Heart left ventricle (tissue), 16 donors: ENCODE measurements at regions not wholly inside any gene's neighbourhood (a gene's known extent, or its start where the extent isn't known, plus 50 kb on each side); places are given as distances from the start of the nearest gene placed in this dataset.

Experiments
- ATAC-seq, 4 donors: fragments of 200-7000 bp; cut with Tn5 transposase; one replicate each; pipeline ENCODE4 v1.9.1; 2020 to 2022; ENCODE audit warnings: moderate library complexity in 4 of 4, mild to moderate bottlenecking in 3 of 4, moderate number of reproducible peaks in 1 of 4
- DNase-seq, 5 donors: peaks; one replicate each; pipeline ENCODE4 v3.0.0-alpha.2; 2020
- H3K27ac ChIP-seq, 12 donors: fragments of 200-600 bp; sonication (generic) in 4 of 12; one replicate each; pipeline versions ENCODE4 v1.5.0 to v1.8.0; 2016 to 2022; ENCODE audit warnings: mild to moderate bottlenecking in 2 of 12
- H3K27me3 ChIP-seq, 9 donors: fragments of 200-600 bp; sonication (generic) in 2 of 9; one replicate each; pipeline versions ENCODE4 v1.5.1 to v1.8.0; 2016 to 2022; ENCODE audit warnings: mild to moderate bottlenecking in 3 of 9
- H3K36me3 ChIP-seq, 9 donors: fragments of 200-600 bp; sonication (generic) in 2 of 9; one replicate each; pipeline versions ENCODE4 v1.5.0 to v1.8.0; 2018 to 2022; ENCODE audit warnings: mild to moderate bottlenecking in 2 of 9
- H3K4me1 ChIP-seq, 12 donors: fragments of 200-600 bp; sonication (generic) in 4 of 12; one replicate each; pipeline versions ENCODE4 v1.5.0 to v1.8.0; 2016 to 2022; ENCODE audit warnings: mild to moderate bottlenecking in 3 of 12
- H3K4me3 ChIP-seq, 12 donors: fragments of 200-600 bp; sonication (generic) in 4 of 12; one replicate each; pipeline versions ENCODE4 v1.5.0 to v1.8.0; 2017 to 2022; ENCODE audit warnings: mild to moderate bottlenecking in 9 of 12, moderate library complexity in 4 of 12
- H3K9me3 ChIP-seq, 12 donors: fragments of 200-600 bp; sonication (generic) in 4 of 12; one replicate each; pipeline versions ENCODE4 v1.5.0 to v1.8.0; 2016 to 2022; ENCODE audit warnings: mild to moderate bottlenecking in 1 of 12
- POLR2A ChIP-seq, 2 donors: fragments of 450-650 bp; IDR thresholded peaks; one replicate each; pipeline ENCODE4 v1.6.1; 2017; ENCODE audit warnings: antibody characterized with exemption in 2 of 2, mild to moderate bottlenecking in 2 of 2, moderate library complexity in 2 of 2
- WGBS, 4 donors: extraction: QIAGEN DNeasy Blood & Tissue Kit in 2 of 4; methylation state at CpG; one replicate each; pipeline versions ENCODE4 v1.1.5 to v1.1.7; 2013 to 2018; 5-methylcytosine and 5-hydroxymethylcytosine counted together
- intact Hi-C, 10 donors: fragments of 100-400 bp; cut with DNase I; formaldehyde crosslinking; loops; one replicate each; pipeline versions ENCODE4 v1.11.1 to v1.14.2; 2022
- TF ChIP-seq, protein P1 (sequence below), 12 donors: fragments of 200-600 bp; sonication (generic) in 4 of 12; IDR thresholded peaks; one replicate each; pipeline versions ENCODE4 v1.5.0 to v1.8.0; 2018 to 2022; ENCODE audit warnings: antibody characterized with exemption in 12 of 12, mild to moderate bottlenecking in 5 of 12
- donor health status: ischemic (EF 13 %, LVEDD 7.1; RV severe dilation, severe dysfunction).
- donor health status: healthy with polysubstance abuse.
- donor health status: DM: no; HTN: yes; CAD: no.
- donor health status: DM: no; HTN: no; CAD: no.
- donor health status: ischemic (EF 25% LVEDD 6.9; RV normal size, moderate dysfunction).
- donor health status: ischemic (EF 25% LVEDD 5.7; RV mildly dilated, moderate dysfunction).
- donor health status: healthy.
- donor health status: DM: yes; HTN: yes; CAD: no.
- donor health status: ischemic (EF 35%, LVEDD 5.7; RV mildly dilated, moderate dysfunction).
- donor health status: nonischemic (EF 11% LVEDD 7.7; RV severe dilation, severe dysfunction).
- donor health status: DM: yes; HTN: yes; CAD: no.
- donor health status: PGD.
- donor health status: ischemic (EF 29% LVEDD 5.4; RV normal size, mild dysfunction).
- donor health status: nonischemic (EF 23%, LVEDD 6.1; RV moderate dilation, normal function).

DNA sequence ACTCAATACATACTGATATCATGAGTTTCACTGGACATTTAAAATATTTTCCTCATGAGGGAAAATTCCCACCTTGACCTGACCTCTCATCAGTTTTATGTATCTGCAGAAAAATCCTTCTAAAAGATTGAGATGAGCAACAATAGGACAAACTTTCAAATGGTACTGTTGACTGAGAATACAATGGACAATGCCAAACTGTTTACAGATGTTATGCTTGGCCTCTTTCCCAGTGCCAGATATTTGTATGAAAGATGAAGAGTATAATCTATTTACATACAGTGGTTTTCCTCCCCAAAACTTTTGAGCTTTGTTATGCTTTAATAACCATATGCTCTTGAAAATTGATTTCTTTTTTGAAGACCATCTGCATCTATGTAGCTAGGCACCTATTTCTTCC lies 245.1 kb upstream of the RSPO3 start:
- no peaks in the 10 kb centered on the region for H3K9me3 ChIP-seq
- H3K4me3 ChIP-seq, result no peak overlapping the region
- no peaks in the 10 kb centered on the region for H3K27me3 ChIP-seq
- H3K27ac ChIP-seq, result no peak overlapping the region
- ATAC-seq (no peak), DNase-seq (no peak)
- no peak for TF ChIP-seq POLR2A (IDR thresholded peaks at IDR 0.05)
- TF ChIP-seq, protein P1, sequence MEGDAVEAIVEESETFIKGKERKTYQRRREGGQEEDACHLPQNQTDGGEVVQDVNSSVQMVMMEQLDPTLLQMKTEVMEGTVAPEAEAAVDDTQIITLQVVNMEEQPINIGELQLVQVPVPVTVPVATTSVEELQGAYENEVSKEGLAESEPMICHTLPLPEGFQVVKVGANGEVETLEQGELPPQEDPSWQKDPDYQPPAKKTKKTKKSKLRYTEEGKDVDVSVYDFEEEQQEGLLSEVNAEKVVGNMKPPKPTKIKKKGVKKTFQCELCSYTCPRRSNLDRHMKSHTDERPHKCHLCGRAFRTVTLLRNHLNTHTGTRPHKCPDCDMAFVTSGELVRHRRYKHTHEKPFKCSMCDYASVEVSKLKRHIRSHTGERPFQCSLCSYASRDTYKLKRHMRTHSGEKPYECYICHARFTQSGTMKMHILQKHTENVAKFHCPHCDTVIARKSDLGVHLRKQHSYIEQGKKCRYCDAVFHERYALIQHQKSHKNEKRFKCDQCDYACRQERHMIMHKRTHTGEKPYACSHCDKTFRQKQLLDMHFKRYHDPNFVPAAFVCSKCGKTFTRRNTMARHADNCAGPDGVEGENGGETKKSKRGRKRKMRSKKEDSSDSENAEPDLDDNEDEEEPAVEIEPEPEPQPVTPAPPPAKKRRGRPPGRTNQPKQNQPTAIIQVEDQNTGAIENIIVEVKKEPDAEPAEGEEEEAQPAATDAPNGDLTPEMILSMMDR (IDR thresholded peaks at IDR 0.05), result no peak
- H3K36me3 ChIP-seq, result no peaks in the 10 kb centered on the region
- H3K4me1 ChIP-seq, result no peaks in the 10 kb centered on the region
- intact Hi-C loops, result no loop called here

DNA sequence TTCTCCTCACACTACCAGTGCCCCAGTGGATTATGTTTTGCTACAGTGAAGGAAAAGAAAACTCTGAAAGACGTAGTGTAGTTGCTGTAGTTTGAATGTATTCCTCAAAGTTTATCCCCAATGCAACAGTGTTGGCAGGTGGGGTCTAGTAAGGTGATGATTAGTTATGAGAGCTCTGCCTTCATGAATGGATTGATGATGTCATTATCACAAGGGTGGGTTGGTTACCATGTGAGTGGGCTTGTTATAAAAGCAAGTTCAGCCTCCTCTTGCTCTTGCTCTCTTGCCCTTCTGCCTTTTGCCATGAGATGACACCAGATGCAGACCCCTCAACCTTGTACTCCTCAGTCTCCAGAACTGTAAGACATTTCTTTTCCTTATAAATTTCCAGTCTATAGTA lies 244.7 kb upstream of the RSPO3 start:
- Histone ChIP-seq H3K27ac (no peak overlapping the region), H3K4me3 (no peak overlapping the region), H3K27me3 (no peaks in the 10 kb centered on the region), H3K9me3 (no peaks in the 10 kb centered on the region), H3K36me3 (no peaks in the 10 kb centered on the region), H3K4me1 (no peaks in the 10 kb centered on the region)
- 74 to 90% (median 81%) methylated on average over 1 of the region's 1 CpG for WGBS, 4 donors
- DNase-seq (no peak), ATAC-seq (no peak)
- intact Hi-C loops, result no loop called here
- TF ChIP-seq, protein P1 (IDR thresholded peaks at IDR 0.05), result no peak
- no peak for TF ChIP-seq POLR2A (IDR thresholded peaks at IDR 0.05)

DNA sequence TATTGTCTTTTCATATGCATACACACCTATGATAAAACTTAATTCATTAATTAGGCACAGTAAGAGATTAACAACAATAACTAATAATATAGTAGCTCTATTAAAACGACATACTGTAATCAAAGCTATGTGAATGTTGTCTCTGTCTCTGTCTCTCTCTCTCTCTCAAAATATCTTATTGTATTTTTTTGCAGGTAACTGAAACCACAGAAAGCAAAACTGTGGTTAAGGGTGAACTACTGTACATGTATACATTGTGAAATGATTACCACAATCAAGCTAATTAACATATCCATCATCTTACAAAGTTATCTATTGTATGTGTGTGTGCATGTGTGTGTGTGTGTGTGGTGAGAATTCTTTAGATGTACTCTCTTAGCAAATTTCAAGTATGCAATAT lies 242.0 kb upstream of the RSPO3 start:
- ATAC-seq (no peak), DNase-seq (no peak)
- Histone ChIP-seq H3K4me3 (no peak overlapping the region), H3K27ac (no peak overlapping the region), H3K4me1 (no peaks in the 10 kb centered on the region), H3K27me3 (no peaks in the 10 kb centered on the region), H3K9me3 (no peaks in the 10 kb centered on the region), H3K36me3 (no peaks in the 10 kb centered on the region)
- intact Hi-C loops, result no loop called here
- 66 to 82% (median 72%) methylated on average over 1 of the region's 1 CpG for WGBS, 4 donors
- TF ChIP-seq POLR2A (IDR thresholded peaks at IDR 0.05), result no peak

DNA sequence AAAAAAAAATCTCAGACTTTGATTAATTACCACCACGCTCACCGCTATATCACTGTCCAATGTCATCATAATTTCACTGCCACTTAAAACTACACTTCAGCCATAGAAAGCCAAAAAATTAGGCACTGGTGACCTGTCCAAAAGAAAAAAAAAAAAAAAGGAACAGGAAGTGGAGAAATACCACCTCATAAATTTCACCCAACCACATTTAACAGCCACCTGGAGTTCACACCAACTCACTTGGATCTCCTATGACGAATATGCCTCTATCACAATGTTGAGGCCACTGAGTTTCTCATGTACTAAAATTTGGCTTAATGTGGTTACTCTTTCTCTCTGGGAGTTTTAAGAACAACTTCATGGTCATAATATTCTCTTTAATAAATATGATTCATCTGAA lies 237.5 kb upstream of the RSPO3 start:
- no peak for DNase-seq
- ATAC-seq, result no peak
- H3K27ac ChIP-seq, result no peak overlapping the region

DNA sequence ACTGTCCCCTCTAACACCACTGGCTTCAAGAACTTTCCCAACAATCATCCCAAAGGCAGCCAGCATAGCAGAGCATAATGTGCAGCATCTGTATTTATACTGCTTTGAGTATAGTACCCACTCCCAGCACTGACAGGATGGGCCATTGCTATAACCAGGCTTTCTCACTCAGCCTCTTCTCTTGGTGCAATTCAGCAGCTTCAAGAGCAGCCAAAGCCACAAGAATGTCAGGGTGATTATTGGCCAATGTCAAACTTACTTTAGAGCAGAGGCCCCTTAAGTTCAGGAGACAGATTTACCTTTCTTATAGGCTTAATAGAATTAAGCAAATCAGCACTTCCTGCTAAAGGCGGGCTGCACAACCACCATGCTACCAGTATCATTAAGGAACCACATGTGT lies 232.4 kb upstream of the RSPO3 start:
- DNase-seq (no peak), ATAC-seq (no peak)
- H3K4me3 ChIP-seq, result no peak overlapping the region
- TF ChIP-seq POLR2A (IDR thresholded peaks at IDR 0.05), result no peak
- TF ChIP-seq, protein P1 (IDR thresholded peaks at IDR 0.05), result no peak
- H3K27ac ChIP-seq, result no peak overlapping the region
- intact Hi-C loops, result no loop called here
- no peaks in the 10 kb centered on the region for H3K36me3 ChIP-seq
- 93 to 98% (median 96%) methylated on average over 1 of the region's 1 CpG for WGBS, 4 donors
- H3K9me3 ChIP-seq, result no peaks in the 10 kb centered on the region
- no peaks in the 10 kb centered on the region for H3K27me3 ChIP-seq
- no peaks in the 10 kb centered on the region for H3K4me1 ChIP-seq

More for the DNA sequence above, 237.5 kb upstream of the RSPO3 start:
- intact Hi-C loops, result no loop called here
- 71 to 86% (median 84%) methylated on average over 3 of the region's 3 CpGs for WGBS, 4 donors
- no peaks in the 10 kb centered on the region for H3K9me3 ChIP-seq
- no peak overlapping the region for H3K4me3 ChIP-seq
- no peaks in the 10 kb centered on the region for H3K36me3 ChIP-seq
- no peaks in the 10 kb centered on the region for H3K27me3 ChIP-seq
- TF ChIP-seq, protein P1 (IDR thresholded peaks at IDR 0.05), result no peak
- TF ChIP-seq POLR2A (IDR thresholded peaks at IDR 0.05), result no peak
- H3K4me1 ChIP-seq, result no peaks in the 10 kb centered on the region
